IPS-NIHi7 (cell line): ENCODE measurements at regions not wholly inside any gene's neighbourhood (a gene's known extent, or its start where the extent isn't known, plus 50 kb on each side); places are given as distances from the start of the nearest gene placed in this dataset.

Source experiments
- DNase-seq: peaks from one replicate; pipeline ENCODE4 v3.0.0; 2012; ENCODE audit warnings: mixed read lengths; ENCODE audit errors: extremely low spot score

GRCh38 chr3:124660599-124660998 lies 69.7 kb upstream of the UMPS start:
- DNase-seq = no peak

- DNase-seq = no peak
Observed at GRCh38 chr3:124663690-124664089, 66.6 kb upstream of the UMPS start.

- DNase-seq = no peak
Observed at GRCh38 chr3:124664804-124665203, 65.4 kb upstream of the UMPS start.

GRCh38 chr3:124666067-124666466 lies 64.2 kb upstream of the UMPS start:
- no peak for DNase-seq

- no peak for DNase-seq
Observed at GRCh38 chr3:124669470-124669869, 60.8 kb upstream of the UMPS start.

- DNase-seq = no peak
Observed at GRCh38 chr3:124671106-124671505, 59.1 kb upstream of the UMPS start.

GRCh38 chr3:124674336-124674735 lies 55.9 kb upstream of the UMPS start:
- DNase-seq = no peak

- DNase-seq = no peak
Observed at GRCh38 chr3:124676236-124676635, 54.0 kb upstream of the UMPS start.

GRCh38 chr3:124679048-124679638 lies 51.1 kb upstream of the UMPS start:
- DNase-seq = no peak
